CD4-positive, alpha-beta memory T cell (primary cell): ENCODE measurements at regions not wholly inside any gene's neighbourhood (a gene's known extent, or its start where the extent isn't known, plus 50 kb on each side); places are given as distances from the start of the nearest gene placed in this dataset.

ENCODE experiments used
- CTCF ChIA-PET: fragments of 350-600 bp; sonication (Branson Sonifier 250); formaldehyde crosslinking; loops from one replicate; lab custom pipeline; 2021; ENCODE audit warnings: inconsistent platforms; ENCODE audit not compliant: partially characterized antibody; lab: Charles Lee
- POLR2A ChIA-PET: fragments of 350-600 bp; sonication (Branson Sonifier 250); formaldehyde crosslinking; loops from one replicate; lab custom pipeline; 2021; ENCODE audit not compliant: partially characterized antibody; lab: Charles Lee
- DNase-seq, 5 donors: peaks; one replicate each; pipeline versions ENCODE4 v3.0.0 to v3.0.0-alpha.2; 2020 to 2022; ENCODE audit warnings: mixed read lengths in 1 of 5
- H3K27ac ChIP-seq: one replicate; pipeline ENCODE4 v1.7.0; 2013; ENCODE audit warnings: low read depth, low read length
- H3K27me3 ChIP-seq: 2 replicates; pipeline ENCODE4 v1.7.0; 2013; ENCODE audit warnings: mild to moderate bottlenecking, low read length, moderate library complexity; ENCODE audit not compliant: insufficient read depth
- H3K36me3 ChIP-seq: 2 replicates; pipeline ENCODE4 v1.7.0; 2013; ENCODE audit warnings: mild to moderate bottlenecking, low read length, moderate library complexity; ENCODE audit not compliant: insufficient read depth
- H3K4me1 ChIP-seq: 2 replicates; pipeline ENCODE4 v1.7.0; 2013; ENCODE audit warnings: mild to moderate bottlenecking, low read length, moderate library complexity; ENCODE audit not compliant: insufficient read depth
- H3K4me3 ChIP-seq, 2 donors: one replicate each; pipeline ENCODE4 v1.7.0; 2013; ENCODE audit warnings: low read length in 2 of 2, mild to moderate bottlenecking in 1 of 2
- H3K9me3 ChIP-seq, 2 donors: one replicate each; pipeline ENCODE4 v1.7.0; 2013; ENCODE audit warnings: low read length in 2 of 2, control low read depth in 1 of 2; ENCODE audit not compliant: control insufficient read depth in 1 of 2
- H3K27ac Mint-ChIP-seq, 7 donors: one replicate each; pipeline ENCODE4 v1.8.0; 2020 to 2021; ENCODE audit warnings: mixed read lengths in 7 of 7, mild to moderate bottlenecking in 6 of 7, inconsistent platforms in 3 of 7, moderate library complexity in 3 of 7
- H3K27me3 Mint-ChIP-seq, 2 donors: one replicate each; pipeline ENCODE4 v1.8.0; 2020 to 2021; ENCODE audit warnings: mixed read lengths in 2 of 2
- H3K36me3 Mint-ChIP-seq, 2 donors: one replicate each; pipeline ENCODE4 v1.8.0; 2020 to 2021; ENCODE audit warnings: mixed read lengths in 2 of 2, inconsistent platforms in 1 of 2, mild to moderate bottlenecking in 1 of 2
- H3K4me1 Mint-ChIP-seq, 4 donors: one replicate each; pipeline ENCODE4 v1.8.0; 2020 to 2021; ENCODE audit warnings: mixed read lengths in 4 of 4, mild to moderate bottlenecking in 1 of 4
- H3K4me3 Mint-ChIP-seq, 8 donors: one replicate each; pipeline ENCODE4 v1.8.0; 2020 to 2021; ENCODE audit warnings: mixed read lengths in 8 of 8, mild to moderate bottlenecking in 7 of 8, moderate library complexity in 6 of 8, inconsistent platforms in 3 of 8
- H3K9me3 Mint-ChIP-seq, 8 donors: one replicate each; pipeline ENCODE4 v1.8.0; 2020 to 2021; ENCODE audit warnings: mixed read lengths in 8 of 8, mild to moderate bottlenecking in 5 of 8, inconsistent platforms in 3 of 8, moderate library complexity in 1 of 8
- intact Hi-C: fragments of 100-400 bp; cut with micrococcal nuclease; formaldehyde crosslinking; loops from one replicate; pipeline ENCODE4 v1.15.1; 2023

DNA sequence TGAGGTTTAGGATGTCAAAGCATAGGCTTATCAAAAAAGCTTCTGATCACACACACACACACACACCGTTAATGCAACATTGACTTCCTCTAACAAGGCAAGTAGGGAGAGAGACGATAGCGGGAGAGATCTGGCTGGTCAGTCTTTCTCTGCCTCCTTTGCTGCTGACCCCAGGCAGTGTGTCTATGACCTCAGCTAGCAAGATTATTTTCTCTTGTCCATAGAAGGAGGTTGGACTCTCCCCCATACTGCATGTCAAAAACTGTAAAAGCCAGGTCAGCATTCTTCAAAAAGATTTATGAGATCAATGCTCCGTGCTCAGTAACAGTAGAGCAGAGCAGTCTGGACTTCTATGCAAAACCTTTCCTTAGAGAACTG is 63.5 kb upstream of the PGM2 start:
- intact Hi-C loops = no loop called here
- H3K36me3 Mint-ChIP-seq = no peaks in the 10 kb centered on the region
- DNase-seq = no peak
- Histone ChIP-seq H3K4me1 (no peaks in the 10 kb centered on the region), H3K9me3 (no peaks in the 10 kb centered on the region), H3K27ac (no peak overlapping the region), H3K36me3 (no peaks in the 10 kb centered on the region), H3K27me3 (no peaks in the 10 kb centered on the region), H3K4me3 (no peak overlapping the region)
- POLR2A ChIA-PET = no interaction called here
- no peaks in the 10 kb centered on the region for H3K9me3 Mint-ChIP-seq
- H3K4me3 Mint-ChIP-seq = no peak overlapping the region
- H3K4me1 Mint-ChIP-seq = peaks cover 0 to 4% (median 1%) of the 10 kb centered on the region in 4 donors
- CTCF ChIA-PET = interaction anchor here (1.3 kb wide), 1 partner anchor 18 kb away, joined by 3 read pairs; no protein-coding TSS in a partner anchor
- peaks cover 0 to 1% of the 10 kb centered on the region in 2 donors for H3K27me3 Mint-ChIP-seq
- H3K27ac Mint-ChIP-seq = no peak overlapping the region

DNA sequence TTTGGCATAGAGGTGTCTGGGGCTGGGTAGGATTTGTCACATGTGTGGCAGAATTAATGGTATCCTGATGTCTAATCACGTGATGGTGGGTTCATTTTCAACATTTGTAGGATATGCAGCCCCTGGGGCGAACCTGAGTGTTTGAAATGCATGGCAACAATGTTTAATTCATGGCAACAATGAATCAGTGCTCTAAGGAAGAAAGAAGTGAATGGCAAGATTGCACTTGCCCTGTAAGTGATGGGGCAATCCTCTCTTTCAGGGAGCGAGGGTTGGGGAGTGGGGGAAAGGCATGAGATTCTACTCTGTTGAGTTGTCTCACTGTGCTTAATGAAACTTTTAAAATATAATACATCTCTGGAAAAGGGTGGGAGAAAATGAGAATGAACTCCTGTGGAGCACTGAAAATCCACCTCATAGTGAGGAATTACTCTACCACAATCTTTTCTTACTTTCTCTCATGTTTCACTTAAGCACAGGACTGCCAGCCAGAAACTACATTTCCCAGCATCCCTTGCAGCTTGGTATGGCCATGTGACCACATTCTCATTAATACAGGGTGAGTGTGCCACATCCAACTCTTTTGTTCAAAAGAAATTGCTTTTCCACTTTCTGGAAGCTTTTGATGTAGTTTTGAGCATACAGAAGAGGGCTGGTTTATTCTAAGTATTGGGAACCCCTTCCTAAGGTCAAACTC is 64.0 kb upstream of the PGM2 start:
- Histone ChIP-seq H3K9me3 (no peaks in the 10 kb centered on the region), H3K27me3 (no peaks in the 10 kb centered on the region), H3K36me3 (no peaks in the 10 kb centered on the region), H3K27ac (no peak overlapping the region), H3K4me1 (no peaks in the 10 kb centered on the region), H3K4me3 (no peak overlapping the region)
- ChIA-PET POLR2A (no interaction called here), CTCF (interaction anchor here (0.6 to 1.3 kb wide), 2 partner anchors 18 to 161 kb away, joined by 3 read pairs; no protein-coding TSS in a partner anchor)
- H3K9me3 Mint-ChIP-seq = no peaks in the 10 kb centered on the region
- H3K36me3 Mint-ChIP-seq = no peaks in the 10 kb centered on the region
- no peak overlapping the region for H3K4me3 Mint-ChIP-seq
- H3K27ac Mint-ChIP-seq = no peak overlapping the region
- H3K27me3 Mint-ChIP-seq = peaks cover 0 to 1% of the 10 kb centered on the region in 2 donors
- intact Hi-C loops = no loop called here
- H3K4me1 Mint-ChIP-seq = peaks cover 0 to 5% (median under 1%) of the 10 kb centered on the region in 4 donors
- DNase-seq = no peak

DNA sequence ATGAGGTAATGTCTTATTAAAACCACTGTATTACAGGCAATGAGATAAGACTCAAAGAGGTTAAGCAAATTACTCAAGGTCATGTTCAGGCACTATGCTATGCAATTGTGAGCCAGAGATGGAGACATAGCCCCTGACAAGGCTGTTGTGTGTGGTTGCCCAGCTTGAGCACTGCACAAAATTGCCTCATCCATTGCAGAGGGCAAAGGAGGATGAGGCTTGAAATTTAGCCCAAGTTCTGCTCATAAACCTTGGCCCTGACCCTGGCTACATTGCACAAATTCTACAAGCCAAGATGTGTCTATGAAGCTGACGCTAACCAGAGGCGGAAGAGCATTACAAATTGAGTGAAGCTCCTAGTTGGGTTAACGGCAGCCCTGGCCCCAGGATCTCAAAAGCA is 65.6 kb upstream of the PGM2 start:
- no peak for DNase-seq
- POLR2A ChIA-PET = no interaction called here
- H3K36me3 ChIP-seq = no peaks in the 10 kb centered on the region
- Mint-ChIP-seq H3K4me1 (peaks cover 0 to 5% (median 0%) of the 10 kb centered on the region in 4 donors), H3K27me3 (peaks cover 0 to 1% of the 10 kb centered on the region in 2 donors), H3K9me3 (no peaks in the 10 kb centered on the region), H3K4me3 (no peak overlapping the region), H3K36me3 (no peaks in the 10 kb centered on the region), H3K27ac (no peak overlapping the region)
- CTCF ChIA-PET = interaction anchor here (1.1 to 1.2 kb wide), 2 partner anchors 9 to 158 kb away, joined by 3 read pairs; no protein-coding TSS in a partner anchor
- H3K9me3 ChIP-seq = no peaks in the 10 kb centered on the region
- intact Hi-C loops = no loop called here
- H3K27me3 ChIP-seq = no peaks in the 10 kb centered on the region
- H3K27ac ChIP-seq = no peak overlapping the region
- H3K4me3 ChIP-seq = no peak overlapping the region
- H3K4me1 ChIP-seq = no peaks in the 10 kb centered on the region

DNA sequence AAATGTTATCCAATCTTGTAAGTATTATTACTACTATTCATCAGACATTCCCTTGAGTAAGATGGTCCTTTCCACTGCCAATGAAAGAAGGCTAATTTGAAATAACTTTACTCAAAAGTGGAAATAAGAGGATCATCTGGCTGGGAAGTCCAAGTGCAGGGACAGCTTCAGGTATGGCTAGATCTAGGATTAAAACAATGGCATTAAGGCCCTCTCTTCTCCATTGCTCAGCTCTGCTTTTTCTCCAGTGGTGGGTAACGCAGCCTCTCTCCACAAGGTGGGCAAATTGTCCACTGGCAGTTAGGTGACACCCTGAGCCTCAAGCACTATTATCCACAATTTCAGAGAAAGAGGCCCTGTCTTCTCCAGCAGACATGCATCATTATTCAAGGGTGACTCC is 66.7 kb upstream of the PGM2 start:
- no peaks in the 10 kb centered on the region for H3K36me3 Mint-ChIP-seq
- no peak overlapping the region for H3K27ac ChIP-seq
- no peaks in the 10 kb centered on the region for H3K9me3 Mint-ChIP-seq
- POLR2A ChIA-PET = no interaction called here
- intact Hi-C loops = no loop called here
- no peaks in the 10 kb centered on the region for H3K36me3 ChIP-seq
- no peak overlapping the region for H3K4me3 ChIP-seq
- H3K27me3 Mint-ChIP-seq = peaks cover 0 to 4% of the 10 kb centered on the region in 2 donors
- peaks cover 0 to 5% (median 0%) of the 10 kb centered on the region in 4 donors for H3K4me1 Mint-ChIP-seq
- H3K9me3 ChIP-seq = no peaks in the 10 kb centered on the region
- no peaks in the 10 kb centered on the region for H3K27me3 ChIP-seq
- H3K4me3 Mint-ChIP-seq = no peak overlapping the region
- H3K4me1 ChIP-seq = no peaks in the 10 kb centered on the region
- H3K27ac Mint-ChIP-seq = no peak overlapping the region
- DNase-seq = no peak
- CTCF ChIA-PET = interaction anchor here (1.2 kb wide), 1 partner anchor 157 kb away, joined by 3 read pairs; no protein-coding TSS in a partner anchor

DNA sequence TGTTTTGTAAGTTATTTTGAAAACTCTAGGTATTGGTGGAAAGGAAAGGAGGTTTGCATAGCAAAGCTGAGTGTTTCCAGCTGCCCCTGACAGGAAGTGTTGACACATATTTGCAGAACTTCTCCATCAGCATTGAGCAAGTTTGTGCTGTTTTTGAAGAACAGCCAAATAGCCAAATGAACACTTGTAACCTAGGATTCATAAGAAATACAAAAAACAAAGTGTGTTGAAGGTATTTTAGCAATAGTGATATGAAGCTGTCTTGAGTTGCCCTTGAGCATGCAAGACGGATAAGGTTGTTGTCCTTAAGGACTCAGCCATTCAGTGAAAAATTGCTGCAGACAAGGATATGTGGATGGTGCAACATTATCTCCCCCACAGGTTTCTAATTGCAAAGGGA is 68.3 kb upstream of the PGM2 start:
- no peaks in the 10 kb centered on the region for H3K36me3 Mint-ChIP-seq
- H3K27me3 Mint-ChIP-seq = peaks cover 0 to 7% of the 10 kb centered on the region in 2 donors
- Histone ChIP-seq H3K27ac (no peak overlapping the region), H3K27me3 (no peaks in the 10 kb centered on the region), H3K36me3 (no peaks in the 10 kb centered on the region), H3K4me1 (peaks cover 6% of the 10 kb centered on the region), H3K4me3 (no peak overlapping the region), H3K9me3 (no peaks in the 10 kb centered on the region)
- no peaks in the 10 kb centered on the region for H3K9me3 Mint-ChIP-seq
- no peak overlapping the region for H3K4me3 Mint-ChIP-seq
- POLR2A ChIA-PET = no interaction called here
- no peak overlapping the region for H3K27ac Mint-ChIP-seq
- CTCF ChIA-PET = interaction anchor here (1.2 kb wide), 1 partner anchor 155 kb away, joined by 3 read pairs; no protein-coding TSS in a partner anchor
- DNase-seq = no peak
- peaks cover 3 to 13% (median 4%) of the 10 kb centered on the region in 4 donors for H3K4me1 Mint-ChIP-seq
- intact Hi-C loops = no loop called here

DNA sequence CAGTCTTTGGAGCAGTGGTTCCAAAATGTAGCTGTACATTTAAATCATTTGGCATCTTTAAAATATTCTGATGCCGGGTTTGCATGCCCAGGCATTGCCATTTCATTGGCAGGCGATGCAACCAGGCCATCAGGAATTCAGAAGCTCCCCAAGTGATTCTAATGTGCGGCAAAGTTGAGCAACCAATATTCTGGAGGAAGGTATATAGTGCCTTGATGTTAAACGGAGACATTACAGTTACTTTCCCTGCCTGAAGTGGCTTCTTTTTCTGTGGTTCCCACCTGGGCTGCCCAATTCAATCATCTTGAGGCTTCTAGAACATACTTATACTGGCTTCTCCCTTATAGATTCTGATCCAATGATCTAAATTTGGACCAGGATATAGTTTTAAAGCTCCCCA is 68.7 kb upstream of the PGM2 start:
- CTCF ChIA-PET = interaction anchor here (0.8 to 1.2 kb wide), 2 partner anchors 22 to 155 kb away, joined by 3 read pairs; no protein-coding TSS in a partner anchor

DNA sequence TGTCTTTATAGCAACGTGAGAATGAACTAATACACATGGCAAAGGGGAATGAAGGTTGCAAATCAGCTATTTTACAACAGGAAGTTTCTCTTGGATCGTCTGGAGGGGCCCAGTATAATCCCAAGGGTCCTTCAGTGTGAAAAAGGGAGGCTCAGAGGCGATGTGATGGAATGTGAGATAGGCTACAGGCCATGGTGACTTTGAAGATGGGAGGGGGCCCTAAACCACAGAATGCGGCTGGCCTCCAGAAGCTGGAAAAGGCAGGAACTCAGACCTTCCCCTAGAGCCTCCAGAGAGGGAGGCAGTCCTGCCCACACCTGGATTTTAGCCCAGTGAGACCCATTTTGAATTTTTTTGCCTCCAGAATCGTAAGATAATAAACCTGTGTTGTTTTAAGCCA is 69.4 kb upstream of the PGM2 start:
- H3K9me3 ChIP-seq = no peaks in the 10 kb centered on the region
- POLR2A ChIA-PET = no interaction called here
- H3K36me3 ChIP-seq = no peaks in the 10 kb centered on the region
- no peaks in the 10 kb centered on the region for H3K36me3 Mint-ChIP-seq
- H3K4me3 ChIP-seq = no peak overlapping the region
- H3K27ac Mint-ChIP-seq = no peak overlapping the region
- H3K9me3 Mint-ChIP-seq = no peaks in the 10 kb centered on the region
- peaks cover 0 to 7% of the 10 kb centered on the region in 2 donors for H3K27me3 Mint-ChIP-seq
- no peak overlapping the region for H3K27ac ChIP-seq
- DNase-seq = no peak
- no peak overlapping the region for H3K4me3 Mint-ChIP-seq
- H3K27me3 ChIP-seq = no peaks in the 10 kb centered on the region
- intact Hi-C loops = no loop called here
- H3K4me1 ChIP-seq = peaks cover 6% of the 10 kb centered on the region
- CTCF ChIA-PET = interaction anchor here (0.8 to 1.2 kb wide), 2 partner anchors 22 to 154 kb away, joined by 3 read pairs; no protein-coding TSS in a partner anchor
- peaks cover 3 to 13% (median 4%) of the 10 kb centered on the region in 4 donors for H3K4me1 Mint-ChIP-seq

More for the DNA sequence above, 68.7 kb upstream of the PGM2 start:
- POLR2A ChIA-PET = no interaction called here
- intact Hi-C loops = no loop called here
- H3K27me3 Mint-ChIP-seq = peaks cover 0 to 7% of the 10 kb centered on the region in 2 donors
- H3K9me3 ChIP-seq = no peaks in the 10 kb centered on the region
- H3K4me1 Mint-ChIP-seq = peaks cover 3 to 13% (median 4%) of the 10 kb centered on the region in 4 donors
- DNase-seq = no peak
- H3K27ac ChIP-seq = no peak overlapping the region
- H3K4me1 ChIP-seq = peaks cover 6% of the 10 kb centered on the region
- no peaks in the 10 kb centered on the region for H3K27me3 ChIP-seq
- H3K4me3 ChIP-seq = no peak overlapping the region
- H3K4me3 Mint-ChIP-seq = no peak overlapping the region
- H3K27ac Mint-ChIP-seq = no peak overlapping the region
- H3K36me3 ChIP-seq = no peaks in the 10 kb centered on the region
- no peaks in the 10 kb centered on the region for H3K9me3 Mint-ChIP-seq
- H3K36me3 Mint-ChIP-seq = no peaks in the 10 kb centered on the region
